BJ (cell line): ENCODE measurements at regions not wholly inside any gene's neighbourhood (a gene's known extent, or its start where the extent isn't known, plus 50 kb on each side); places are given as distances from the start of the nearest gene placed in this dataset.

Source experiments
- CTCF ChIA-PET: fragments of 350-600 bp; formaldehyde crosslinking; extraction: SDS; loops from one replicate; lab custom pipeline; 2021; ENCODE audit warnings: antibody characterized with exemption, inconsistent platforms; lab: Yijun Ruan, JAX
- POLR2A ChIA-PET: fragments of 300-600 bp; sonication (Branson Sonifier 250); formaldehyde crosslinking; extraction: SDS; loops from one replicate; lab custom pipeline; 2021; ENCODE audit warnings: antibody characterized with exemption; lab: Charles Lee
- DNase-seq: peaks from one replicate; pipeline ENCODE4 v3.0.0-alpha.2; 2011; ENCODE audit warnings: low read depth
- H3K27me3 ChIP-seq: 2 replicates; pipeline ENCODE4 v1.6.0; 2011; ENCODE audit warnings: low read length; ENCODE audit not compliant: control insufficient read depth, insufficient read depth
- H3K36me3 ChIP-seq: 2 replicates; pipeline ENCODE4 v1.5.1; 2011; ENCODE audit warnings: low read length; ENCODE audit not compliant: control insufficient read depth, insufficient read depth
- H3K4me3 ChIP-seq: 2 replicates; pipeline ENCODE4 v1.5.1; 2011; ENCODE audit warnings: low read depth, mild to moderate bottlenecking, control low read depth, low read length
- CTCF ChIP-seq: IDR thresholded peaks from 2 replicates; pipeline ENCODE4 v1.5.1; 2011; ENCODE audit warnings: low read depth, mild to moderate bottlenecking, control low read depth, inconsistent platforms, low read length, moderate library complexity; ENCODE audit not compliant: insufficient read depth

- Histone ChIP-seq H3K4me3 (no peak overlapping the region), H3K36me3 (no peaks in the 10 kb centered on the region), H3K27me3 (no peaks in the 10 kb centered on the region)
- DNase-seq: no peak
- ChIA-PET CTCF (no interaction called here), POLR2A (no interaction called here)
- no peak for TF ChIP-seq CTCF
Observed at GRCh38 chr9:32260151-32260862, 124.1 kb upstream of the ACO1 start.

GRCh38 chr9:32264170-32264864 lies 120.1 kb upstream of the ACO1 start:
- Histone ChIP-seq H3K27me3 (no peaks in the 10 kb centered on the region), H3K36me3 (no peaks in the 10 kb centered on the region), H3K4me3 (no peak overlapping the region)
- DNase-seq: no peak
- ChIA-PET POLR2A (no interaction called here), CTCF (no interaction called here)
- TF ChIP-seq CTCF: no peak

GRCh38 chr9:32265037-32265436 lies 119.4 kb upstream of the ACO1 start:
- no peak for DNase-seq
- POLR2A ChIA-PET: no interaction called here
- TF ChIP-seq CTCF: no peak
- Histone ChIP-seq H3K4me3 (no peak overlapping the region), H3K36me3 (no peaks in the 10 kb centered on the region), H3K27me3 (no peaks in the 10 kb centered on the region)
- CTCF ChIA-PET: no interaction called here

- no peak for TF ChIP-seq CTCF
- Histone ChIP-seq H3K27me3 (no peaks in the 10 kb centered on the region), H3K4me3 (no peak overlapping the region), H3K36me3 (no peaks in the 10 kb centered on the region)
- ChIA-PET CTCF (no interaction called here), POLR2A (no interaction called here)
- DNase-seq: no peak
Observed at GRCh38 chr9:32278991-32279390, 105.5 kb upstream of the ACO1 start.

GRCh38 chr9:32289756-32290155 lies 94.7 kb upstream of the ACO1 start:
- Histone ChIP-seq H3K36me3 (no peaks in the 10 kb centered on the region), H3K4me3 (no peak overlapping the region), H3K27me3 (no peaks in the 10 kb centered on the region)
- ChIA-PET CTCF (no interaction called here), POLR2A (no interaction called here)
- no peak for TF ChIP-seq CTCF
- no peak for DNase-seq
